Loucy (cell line): ENCODE measurements at regions not wholly inside any gene's neighbourhood (a gene's known extent, or its start where the extent isn't known, plus 50 kb on each side); places are given as distances from the start of the nearest gene placed in this dataset.

ENCODE experiments used
- H2AFZ ChIP-seq: fragments of 200-600 bp; sonication (generic); 2 replicates; pipeline ENCODE4 v1.6.0; 2016; ENCODE audit warnings: antibody characterized with exemption, mild to moderate bottlenecking, low read length, moderate library complexity
- H3F3A ChIP-seq: fragments of 200-600 bp; 2 replicates; pipeline ENCODE4 v1.6.0; 2016; ENCODE audit warnings: antibody characterized with exemption, low read depth, mild to moderate bottlenecking
- H3K27me3 ChIP-seq: fragments of 200-600 bp; sonication (generic); 2 replicates; pipeline ENCODE4 v1.6.1; 2014; ENCODE audit warnings: low read length, mild to moderate bottlenecking; ENCODE audit not compliant: insufficient read depth, poor library complexity, severe bottlenecking
- H3K36me3 ChIP-seq: fragments of 200-600 bp; sonication (generic); 2 replicates; pipeline ENCODE4 v1.6.1; 2016; ENCODE audit warnings: low read length; ENCODE audit not compliant: insufficient read depth
- H3K4me1 ChIP-seq: fragments of 200-600 bp; sonication (generic); 2 replicates; pipeline ENCODE4 v1.5.1; 2014; ENCODE audit warnings: low read length, mild to moderate bottlenecking; ENCODE audit not compliant: insufficient read depth, poor library complexity, severe bottlenecking
- H3K4me2 ChIP-seq: fragments of 200-600 bp; sonication (generic); 2 replicates; pipeline ENCODE4 v1.6.0; 2014; ENCODE audit warnings: antibody characterized with exemption, low read length, low read depth, mild to moderate bottlenecking; ENCODE audit not compliant: poor library complexity, severe bottlenecking
- H3K4me3 ChIP-seq: fragments of 200-600 bp; sonication (generic); 2 replicates; pipeline ENCODE4 v1.5.1; 2014; ENCODE audit warnings: low read length, mild to moderate bottlenecking, mixed read lengths; ENCODE audit not compliant: poor library complexity, severe bottlenecking
- H3K79me2 ChIP-seq: fragments of 200-600 bp; sonication (generic); 2 replicates; pipeline ENCODE4 v1.6.1; 2014; ENCODE audit warnings: low read length; ENCODE audit not compliant: insufficient read depth
- H3K9ac ChIP-seq: fragments of 200-600 bp; sonication (generic); 2 replicates; pipeline ENCODE4 v1.6.0; 2014; ENCODE audit warnings: mild to moderate bottlenecking, low read depth, low read length, moderate library complexity; ENCODE audit not compliant: poor library complexity, severe bottlenecking
- H3K9me2 ChIP-seq: fragments of 200-600 bp; sonication (generic); replicated peaks from 2 replicates; pipeline ENCODE4 v1.6.1; 2016; ENCODE audit warnings: low read depth, low read length, mixed read lengths
- H3K9me3 ChIP-seq: fragments of 200-600 bp; sonication (generic); 2 replicates; pipeline ENCODE4 v1.6.1; 2014; ENCODE audit warnings: mild to moderate bottlenecking, antibody characterized with exemption, low read length, low read depth; ENCODE audit not compliant: insufficient read depth
- H4K20me1 ChIP-seq: fragments of 200-600 bp; sonication (generic); 2 replicates; pipeline ENCODE4 v1.6.0; 2014; ENCODE audit warnings: antibody characterized with exemption, low read length, mild to moderate bottlenecking; ENCODE audit not compliant: insufficient read depth, poor library complexity, severe bottlenecking
- EZH2phosphoT487 ChIP-seq: fragments of 200-600 bp; IDR thresholded peaks from 2 replicates; pipeline ENCODE4 v1.6.1; 2018; ENCODE audit warnings: antibody characterized with exemption, mild to moderate bottlenecking, moderate library complexity, borderline replicate concordance
- TF ChIP-seq, protein P1 (sequence below): fragments of 200-600 bp; sonication (generic); conservative IDR thresholded peaks from 2 replicates; pipeline ENCODE4 v1.5.1; 2014; ENCODE audit warnings: mild to moderate bottlenecking, antibody characterized with exemption, low read length

DNA sequence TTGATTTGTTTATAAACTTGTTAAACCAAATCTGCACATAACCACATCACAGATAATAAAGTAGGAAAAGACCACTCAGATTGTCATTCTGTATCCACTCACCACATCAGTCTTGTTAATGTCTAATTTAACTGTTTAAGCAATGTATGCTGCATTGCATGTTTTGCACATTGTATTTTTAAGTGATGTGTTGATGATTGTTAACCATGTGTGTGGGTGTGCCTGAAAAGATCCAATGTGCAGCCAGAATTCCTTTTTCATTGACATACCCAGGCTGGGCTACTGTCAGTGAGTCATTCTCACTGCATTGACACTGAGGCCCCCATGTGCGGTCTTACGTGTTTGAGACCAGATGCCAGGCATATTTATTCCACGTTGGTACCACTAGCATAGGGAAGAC lies 167.3 kb downstream of the TRMT11 start:
- Histone ChIP-seq H3K9me2 (no peaks in the 10 kb centered on the region), H4K20me1 (no peaks in the 10 kb centered on the region), H3K4me2 (no peak overlapping the region), H3K36me3 (no peaks in the 10 kb centered on the region), H3K4me3 (no peak overlapping the region), H3K9ac (no peak overlapping the region), H3K4me1 (peaks cover 10% of the 10 kb centered on the region), H2AFZ (no peak overlapping the region), H3K27me3 (no peaks in the 10 kb centered on the region), H3K79me2 (no peaks in the 10 kb centered on the region), H3F3A (no peaks in the 10 kb centered on the region), H3K9me3 (no peaks in the 10 kb centered on the region)
- TF ChIP-seq, protein P1, sequence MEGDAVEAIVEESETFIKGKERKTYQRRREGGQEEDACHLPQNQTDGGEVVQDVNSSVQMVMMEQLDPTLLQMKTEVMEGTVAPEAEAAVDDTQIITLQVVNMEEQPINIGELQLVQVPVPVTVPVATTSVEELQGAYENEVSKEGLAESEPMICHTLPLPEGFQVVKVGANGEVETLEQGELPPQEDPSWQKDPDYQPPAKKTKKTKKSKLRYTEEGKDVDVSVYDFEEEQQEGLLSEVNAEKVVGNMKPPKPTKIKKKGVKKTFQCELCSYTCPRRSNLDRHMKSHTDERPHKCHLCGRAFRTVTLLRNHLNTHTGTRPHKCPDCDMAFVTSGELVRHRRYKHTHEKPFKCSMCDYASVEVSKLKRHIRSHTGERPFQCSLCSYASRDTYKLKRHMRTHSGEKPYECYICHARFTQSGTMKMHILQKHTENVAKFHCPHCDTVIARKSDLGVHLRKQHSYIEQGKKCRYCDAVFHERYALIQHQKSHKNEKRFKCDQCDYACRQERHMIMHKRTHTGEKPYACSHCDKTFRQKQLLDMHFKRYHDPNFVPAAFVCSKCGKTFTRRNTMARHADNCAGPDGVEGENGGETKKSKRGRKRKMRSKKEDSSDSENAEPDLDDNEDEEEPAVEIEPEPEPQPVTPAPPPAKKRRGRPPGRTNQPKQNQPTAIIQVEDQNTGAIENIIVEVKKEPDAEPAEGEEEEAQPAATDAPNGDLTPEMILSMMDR: no peak
- no peak for TF ChIP-seq EZH2phosphoT487

DNA sequence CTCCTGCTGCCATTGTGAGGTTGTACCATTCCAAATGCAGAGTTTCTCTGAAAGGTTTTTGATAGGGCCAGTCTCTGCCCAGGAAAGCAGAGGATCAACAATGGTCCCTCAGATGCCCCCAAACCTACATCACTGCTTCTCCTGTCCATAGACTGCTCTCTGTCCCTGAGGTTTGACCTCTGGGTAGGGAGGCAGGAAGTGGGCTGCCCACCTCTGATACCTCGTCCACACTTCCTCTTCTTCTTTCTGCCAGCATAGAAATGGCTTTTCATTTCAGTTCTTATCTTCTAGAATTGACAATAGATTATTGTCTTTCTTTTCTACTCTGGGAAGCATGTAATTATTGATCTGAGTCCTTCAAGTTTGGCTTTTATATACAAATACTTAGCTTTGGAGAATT lies 170.6 kb downstream of the TRMT11 start:
- no peak overlapping the region for H2AFZ ChIP-seq
- no peak overlapping the region for H3K4me3 ChIP-seq
- no peak overlapping the region for H3K9ac ChIP-seq
- H3K4me1 ChIP-seq: peaks cover 10% of the 10 kb centered on the region
- TF ChIP-seq, protein P1: no peak
- TF ChIP-seq EZH2phosphoT487: no peak
- H4K20me1 ChIP-seq: no peaks in the 10 kb centered on the region
- H3K79me2 ChIP-seq: no peaks in the 10 kb centered on the region
- no peaks in the 10 kb centered on the region for H3K36me3 ChIP-seq
- H3K9me2 ChIP-seq: no peaks in the 10 kb centered on the region
- no peaks in the 10 kb centered on the region for H3F3A ChIP-seq
- H3K27me3 ChIP-seq: no peaks in the 10 kb centered on the region
- H3K9me3 ChIP-seq: no peaks in the 10 kb centered on the region
- H3K4me2 ChIP-seq: peak overlapping the region; percentile 24

DNA sequence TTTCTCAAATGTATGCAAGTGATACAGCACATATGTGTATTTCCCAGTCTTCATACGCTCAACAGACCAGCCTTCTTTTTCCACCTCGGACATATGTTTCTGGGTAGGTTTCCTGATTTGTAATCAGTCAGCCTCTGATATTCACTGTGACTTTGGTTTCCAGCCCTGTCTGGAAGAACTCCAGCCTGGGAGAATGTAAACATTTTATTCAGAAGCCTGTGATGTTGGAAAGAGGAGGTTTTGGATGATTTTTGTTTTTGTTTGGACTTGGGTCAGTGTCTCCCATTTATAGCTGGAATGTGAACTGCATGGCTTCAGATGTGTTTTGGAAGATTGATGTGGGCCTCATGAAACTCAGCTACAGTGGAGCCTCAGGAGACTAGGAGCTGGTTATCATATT lies 172.2 kb upstream of the CENPW start:
- Histone ChIP-seq H3K9me2 (no peaks in the 10 kb centered on the region), H3K4me1 (peaks cover 13% of the 10 kb centered on the region), H2AFZ (no peak overlapping the region)

More for the DNA sequence above, 172.2 kb upstream of the CENPW start:
- H4K20me1 ChIP-seq: no peaks in the 10 kb centered on the region
- H3K9ac ChIP-seq: no peak overlapping the region
- TF ChIP-seq, protein P1: no peak
- no peak for TF ChIP-seq EZH2phosphoT487
- no peak overlapping the region for H3K4me2 ChIP-seq
- no peaks in the 10 kb centered on the region for H3F3A ChIP-seq
- no peaks in the 10 kb centered on the region for H3K79me2 ChIP-seq
- no peak overlapping the region for H3K4me3 ChIP-seq
- H3K9me3 ChIP-seq: no peaks in the 10 kb centered on the region
- no peaks in the 10 kb centered on the region for H3K36me3 ChIP-seq
- no peaks in the 10 kb centered on the region for H3K27me3 ChIP-seq
